C4-2B (cell line): ENCODE measurements at regions not wholly inside any gene's neighbourhood (a gene's known extent, or its start where the extent isn't known, plus 50 kb on each side); places are given as distances from the start of the nearest gene placed in this dataset.

ENCODE experiments used
- CTCF ChIP-seq: fragments of 450-650 bp; conservative IDR thresholded peaks from 2 replicates; pipeline ENCODE4 v1.5.1; 2017; ENCODE audit warnings: mild to moderate bottlenecking
- ZFX ChIP-seq: fragments of 450-650 bp; IDR thresholded peaks from 2 replicates; pipeline ENCODE4 v1.6.1; 2017

- no peak for TF ChIP-seq CTCF
- TF ChIP-seq ZFX: no peak
These were observed 507.8 kb downstream of the CD83 start for GRCh38 chr6:14625173-14625895.
